HG03432 (cell line): ENCODE measurements at regions not wholly inside any gene's neighbourhood (a gene's known extent, or its start where the extent isn't known, plus 50 kb on each side); places are given as distances from the start of the nearest gene placed in this dataset.
"Not testable (repeated sequence)": the region's sequence is repeated elsewhere in the genome, so short reads cannot be mapped to it uniquely, and the experiment has no call there.

Experiments
- ATAC-seq: cut with Tn5 transposase; IDR thresholded peaks from one replicate; pipeline ENCODE4 v1.9.1; 2021; ENCODE audit warnings: mild to moderate bottlenecking, moderate library complexity; ENCODE audit not compliant: unreplicated experiment

DNA sequence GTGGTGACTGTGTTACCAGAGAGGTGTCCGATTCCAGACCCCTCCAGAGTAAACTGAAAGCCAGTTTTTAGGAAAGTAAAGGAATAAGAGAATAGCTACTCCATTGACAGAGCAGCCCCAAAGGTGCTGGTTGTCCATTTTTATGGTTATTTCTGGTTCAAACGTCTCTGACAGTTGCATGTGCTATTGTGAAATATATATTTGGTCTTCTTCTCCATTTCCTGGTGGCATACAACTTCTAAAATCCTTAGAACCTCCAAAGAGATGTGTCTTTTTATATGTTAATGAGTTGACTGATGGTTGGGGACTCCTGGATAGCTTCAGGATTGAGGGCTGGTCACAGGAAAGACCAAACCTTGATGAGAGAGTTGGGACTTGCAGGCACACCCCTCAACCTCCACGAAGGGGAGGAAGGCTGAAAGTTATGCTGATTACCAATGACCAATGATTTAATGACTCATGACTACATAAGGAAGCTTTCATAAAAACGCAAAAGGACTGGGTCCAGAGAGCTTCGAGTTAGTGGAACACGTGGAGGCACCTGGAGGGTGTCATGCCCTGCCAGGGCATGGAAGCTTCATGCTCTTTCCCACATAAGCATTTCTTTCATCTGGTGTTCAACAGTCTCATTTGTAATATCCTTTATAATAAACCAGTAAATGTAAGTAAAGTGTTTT is 100.7 kb downstream of the SLC16A1 start:
- no peak for ATAC-seq

DNA sequence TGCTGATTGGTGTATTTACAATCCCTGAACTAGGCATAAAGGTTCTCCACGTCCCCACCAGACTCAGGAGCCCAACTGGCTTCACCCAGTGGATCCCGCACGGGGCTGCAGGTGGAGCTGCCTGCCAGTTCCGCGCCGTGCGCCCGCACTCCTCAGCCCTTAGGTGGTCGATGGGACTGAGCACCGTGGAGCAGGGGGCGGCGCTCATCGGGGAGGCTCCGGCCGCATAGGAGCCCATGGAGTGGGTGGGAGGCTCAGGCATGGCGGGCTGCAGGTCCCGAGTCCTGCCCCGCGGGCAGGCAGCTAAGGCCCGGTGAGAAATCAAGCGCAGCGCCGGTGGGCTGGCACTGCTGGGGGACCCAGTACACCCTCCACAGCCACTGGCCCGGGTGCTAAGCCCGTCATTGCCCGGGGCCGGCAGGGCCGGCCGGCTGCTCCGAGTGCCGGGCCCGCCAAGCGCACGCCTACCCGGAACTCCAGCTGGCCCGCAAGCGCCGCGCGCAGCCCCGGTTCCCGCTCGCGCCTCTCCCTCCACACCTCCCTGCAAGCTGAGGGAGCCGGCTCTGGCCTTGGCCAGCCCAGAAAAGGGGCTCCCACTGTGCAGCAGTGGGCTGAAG is 101.5 kb downstream of the SLC16A1 start:
- not testable (repeated sequence) for ATAC-seq

DNA sequence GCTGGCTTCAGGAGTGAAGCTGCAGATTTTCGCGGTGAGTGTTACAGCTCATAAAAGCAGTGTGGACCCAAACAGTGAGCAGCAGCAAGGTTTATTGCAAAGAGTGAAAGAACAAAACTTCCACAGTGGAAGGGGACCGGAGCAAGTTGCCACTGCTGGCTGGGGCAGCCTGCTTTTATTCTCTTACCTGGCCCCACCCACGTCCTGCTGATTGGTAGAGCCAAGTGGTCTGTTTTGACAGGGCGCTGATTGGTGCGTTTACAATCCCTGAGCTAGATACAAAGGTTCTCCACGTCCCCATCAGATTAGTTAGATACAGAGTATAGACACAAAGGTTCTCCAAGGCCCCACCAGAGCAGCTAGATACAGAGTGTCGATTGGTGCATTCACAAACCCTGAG is 102.1 kb downstream of the SLC16A1 start:
- not testable (repeated sequence) for ATAC-seq

- no peak for ATAC-seq
These were observed 103.1 kb downstream of the SLC16A1 start for GRCh38 chr1:112852934-112853333.

- no peak for ATAC-seq
These were observed 103.7 kb downstream of the SLC16A1 start for GRCh38 chr1:112852276-112852675.

DNA sequence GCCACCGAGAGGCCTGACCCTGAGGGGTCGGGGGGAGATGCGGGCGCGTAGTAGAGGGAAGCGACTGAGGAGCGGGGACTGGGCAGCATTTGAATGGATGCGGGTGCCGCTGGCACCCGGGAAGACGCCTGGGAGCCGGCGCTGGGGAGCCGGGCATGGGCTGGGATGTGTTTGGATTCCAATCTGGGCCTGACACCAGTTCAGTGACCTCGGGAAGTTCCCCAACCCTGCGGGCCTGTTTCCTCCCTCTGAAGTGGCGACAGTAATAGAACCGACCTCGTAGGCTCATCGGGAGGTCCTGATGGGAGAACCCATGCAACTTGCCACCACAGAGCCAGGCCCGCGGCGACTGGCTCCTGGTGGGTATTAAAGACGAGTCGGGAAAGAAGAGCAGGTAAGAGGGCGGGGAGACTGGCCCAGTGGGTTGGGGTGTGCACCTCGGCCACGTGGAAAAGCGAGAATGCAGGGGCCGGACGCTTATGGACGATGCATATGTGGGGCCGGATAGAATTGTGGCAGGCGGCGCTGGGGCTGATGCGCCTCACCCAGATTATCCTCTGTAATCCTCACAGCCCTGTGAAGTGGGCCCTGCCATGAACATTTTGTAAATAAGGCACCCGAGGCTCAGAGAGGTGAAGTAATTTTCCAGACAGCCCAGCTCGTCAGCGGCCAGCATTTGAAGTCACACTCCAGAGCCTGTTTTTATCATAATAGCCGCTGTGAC is 105.8 kb downstream of the SLC16A1 start:
- no peak for ATAC-seq

GRCh38 chr1:112849425-112850033 is 106.5 kb downstream of the SLC16A1 start:
- ATAC-seq: no peak

- no peak for ATAC-seq
These were observed 114.2 kb downstream of the SLC16A1 start for GRCh38 chr1:112841825-112842224.

- ATAC-seq: no peak
These were observed 115.1 kb downstream of the SLC16A1 start for GRCh38 chr1:112840631-112841624.

GRCh38 chr1:112836642-112837041 is 119.4 kb downstream of the SLC16A1 start:
- ATAC-seq: no peak

DNA sequence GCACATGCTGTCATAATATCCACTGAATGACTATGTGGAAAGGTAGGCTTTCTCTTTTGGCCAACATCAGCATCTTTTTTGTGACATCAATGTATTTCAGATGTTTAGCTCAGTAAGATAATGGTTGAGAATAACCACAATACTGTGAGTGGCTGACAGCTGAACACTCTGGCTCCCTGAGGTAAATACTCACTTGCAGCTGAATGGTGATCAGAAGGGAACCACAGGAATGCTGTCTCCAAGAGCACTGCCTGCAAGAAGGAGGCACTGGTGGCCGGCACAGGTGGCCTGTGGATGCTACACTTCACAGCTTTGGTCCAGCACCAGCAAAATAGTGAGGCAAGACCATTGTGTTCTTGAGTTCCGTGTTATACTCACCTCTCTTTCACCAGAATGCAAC is 118.7 kb upstream of the PPM1J start:
- no peak for ATAC-seq

- ATAC-seq: not testable (repeated sequence)
These were observed 117.1 kb upstream of the PPM1J start for GRCh38 chr1:112832259-112832658.

DNA sequence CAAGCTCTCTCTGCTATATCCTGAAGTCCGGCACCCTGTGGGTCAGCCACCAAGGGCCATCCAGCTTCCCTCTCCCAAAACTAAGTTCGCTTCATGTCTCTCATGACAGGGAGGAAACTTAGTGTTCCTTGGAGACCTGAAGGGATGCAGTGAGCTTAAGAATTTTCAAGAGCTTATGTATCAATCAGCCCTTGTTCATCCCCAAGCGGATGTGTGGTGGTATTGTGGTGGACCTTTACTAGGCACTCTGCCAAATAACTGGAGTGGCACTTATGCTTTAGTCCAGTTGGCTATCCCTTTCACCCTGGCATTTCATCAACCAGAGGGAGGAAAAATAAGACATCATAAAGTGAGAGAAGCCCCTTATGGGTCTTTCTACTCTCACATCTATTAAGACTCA is 114.6 kb upstream of the PPM1J start:
- ATAC-seq: not testable (repeated sequence)

DNA sequence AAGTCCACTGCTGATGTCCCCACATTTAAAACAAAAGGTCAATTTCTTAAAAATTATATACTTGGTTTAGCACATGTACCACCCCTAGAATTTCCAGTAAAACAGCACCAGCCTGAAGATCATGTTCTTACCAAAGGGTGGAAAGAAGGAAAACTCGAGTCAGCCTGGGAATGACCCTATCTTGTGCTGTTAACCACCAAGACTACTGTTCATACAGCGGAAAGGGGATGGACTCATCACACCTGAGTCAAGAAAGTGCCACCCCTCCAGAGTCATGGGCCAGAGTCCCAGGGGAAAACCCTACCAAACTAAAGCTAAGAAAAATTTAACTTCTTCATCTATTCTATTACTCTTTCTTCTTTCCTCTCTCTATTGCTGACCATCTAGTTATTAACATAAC is 113.6 kb upstream of the PPM1J start:
- no peak for ATAC-seq

DNA sequence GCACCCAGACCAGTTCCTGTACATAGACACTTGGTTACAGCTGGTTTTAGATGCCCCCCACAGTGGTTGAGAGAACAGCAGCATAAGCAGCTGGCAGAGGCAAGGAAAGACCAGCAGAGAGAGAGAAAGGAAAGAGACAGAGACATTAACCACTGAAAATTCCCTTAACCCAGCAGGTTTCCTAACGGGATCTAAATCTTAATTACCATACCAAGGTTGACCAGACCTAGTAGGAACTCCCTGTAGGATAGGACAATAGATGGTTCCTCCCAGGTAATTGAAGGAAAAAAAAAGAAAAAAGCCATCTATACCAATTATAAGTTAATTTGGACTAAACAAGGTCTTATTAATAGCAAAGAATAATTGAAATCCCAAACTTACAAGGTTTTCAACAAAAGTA is 112.3 kb upstream of the PPM1J start:
- not testable (repeated sequence) for ATAC-seq

DNA sequence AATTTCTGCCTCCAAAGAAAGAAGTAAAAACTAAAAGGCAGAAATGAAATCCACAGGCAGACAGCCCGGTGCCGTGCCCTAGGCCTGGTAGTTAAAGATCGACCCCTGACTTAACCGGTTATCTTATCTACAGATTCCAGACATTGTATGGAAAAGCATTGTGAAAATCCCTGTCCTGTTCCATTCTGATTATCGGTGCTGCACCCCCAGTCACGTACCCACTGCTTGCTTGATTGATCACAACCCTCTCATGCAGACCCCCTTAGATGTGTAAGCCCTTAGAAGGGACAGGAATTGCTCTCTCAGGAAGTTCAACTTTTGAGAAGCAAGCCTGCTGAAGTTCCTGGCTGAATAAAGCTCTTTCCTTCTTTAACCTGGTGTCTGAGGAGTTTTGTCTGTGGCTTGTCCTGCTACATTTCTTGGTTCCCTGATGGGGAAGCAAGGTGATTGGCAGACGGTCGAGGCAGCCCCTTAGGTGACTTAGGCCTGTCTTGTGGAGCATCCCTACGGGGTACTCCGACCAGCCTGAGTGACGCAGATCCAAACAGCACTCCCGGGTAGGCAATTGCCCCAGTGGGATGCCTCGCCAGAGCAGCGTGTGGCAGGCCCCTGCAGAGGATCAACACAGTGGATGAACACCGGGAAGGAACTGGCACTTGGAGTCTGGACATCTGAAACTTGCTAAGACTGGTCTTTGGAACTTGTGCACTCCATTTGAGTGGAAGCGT is 111.2 kb upstream of the PPM1J start:
- no peak for ATAC-seq

DNA sequence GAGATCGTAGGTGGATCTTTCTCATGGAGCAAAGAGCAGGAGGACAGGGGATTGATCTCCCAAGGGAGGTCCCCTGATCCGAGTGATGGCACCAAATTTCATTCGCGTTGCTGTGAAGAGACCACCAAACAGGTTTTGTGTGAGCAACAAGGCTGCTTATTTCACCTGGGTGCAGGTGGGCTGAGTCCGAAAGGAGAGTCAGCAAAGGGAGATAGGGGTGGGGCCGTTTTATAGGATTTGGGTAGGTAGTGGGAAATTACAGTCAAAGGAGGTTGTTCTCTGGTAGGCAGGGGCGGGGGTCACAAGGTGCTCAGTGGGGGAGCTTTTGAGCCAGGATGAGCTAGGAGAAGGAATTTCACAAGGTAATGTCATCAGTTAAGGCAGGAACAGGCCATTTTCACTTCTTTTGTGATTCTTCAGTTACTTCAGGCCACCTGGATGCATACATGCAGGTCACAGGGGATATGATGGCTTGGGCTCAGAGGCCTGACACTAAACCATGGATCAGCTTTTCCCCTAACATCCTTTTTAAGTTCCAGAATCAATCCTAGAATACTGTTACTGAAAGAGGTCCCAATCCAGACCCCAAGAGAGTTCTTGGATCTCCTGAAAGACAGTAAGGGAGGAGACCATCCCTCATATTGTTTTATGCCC is 110.6 kb upstream of the PPM1J start:
- not testable (repeated sequence) for ATAC-seq

DNA sequence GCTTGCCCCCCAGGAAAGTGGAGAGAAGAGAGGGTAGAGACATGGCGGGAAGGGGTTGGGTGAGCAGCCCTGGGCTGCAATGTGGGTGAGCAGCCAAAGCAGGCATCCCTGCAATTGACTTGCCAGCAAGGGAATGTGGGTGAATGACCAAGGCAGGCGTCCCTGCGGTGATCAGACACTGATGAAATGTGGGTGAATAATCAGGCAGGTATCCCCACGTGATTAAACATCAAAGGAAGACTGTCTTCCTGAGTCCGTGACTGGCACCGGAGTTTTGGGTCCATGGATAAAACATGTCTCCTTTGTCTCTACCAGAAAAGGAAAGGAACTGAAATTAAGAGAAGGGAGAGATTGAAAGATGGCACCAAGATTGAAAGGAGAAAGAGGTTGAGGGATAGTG is 109.9 kb upstream of the PPM1J start:
- not testable (repeated sequence) for ATAC-seq
